ENCODE measurements at regions not wholly inside any gene's neighbourhood (a gene's known extent, or its start where the extent isn't known, plus 50 kb on each side); places are given as distances from the start of the nearest gene placed in this dataset.

DNA sequence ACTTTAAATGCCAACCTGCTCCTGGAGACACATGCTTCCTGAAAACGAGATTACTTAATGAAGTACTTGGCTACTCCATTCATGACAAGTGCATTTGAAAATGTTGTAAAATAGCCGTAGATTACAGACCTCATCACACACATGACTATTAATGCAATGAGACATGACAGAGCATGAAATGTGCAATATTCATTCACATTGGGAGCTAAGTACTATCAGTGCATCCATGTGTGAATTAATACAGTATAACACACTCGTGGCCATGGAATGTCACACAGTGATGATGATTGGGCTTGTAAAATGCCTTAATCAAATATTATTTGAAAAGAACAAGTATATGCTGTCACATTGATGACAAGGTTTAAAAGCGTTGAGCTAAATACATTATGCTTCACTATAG, 407.0 kb downstream of the AMY1C start:
- TF ChIP-seq POLR2AphosphoS5 (IDR thresholded peaks at IDR 0.05; ENCODE audit: low read depth, low read length) (no peak), SIN3A (IDR thresholded peaks at IDR 0.05; ENCODE audit: borderline replicate concordance, insufficient read depth, low read length) (no peak), TAF1 (IDR thresholded peaks at IDR 0.05; ENCODE audit: borderline replicate concordance, insufficient read depth, low read length) (no peak), FOXP2 (optimal IDR thresholded peaks at IDR 0.05; ENCODE audit: borderline replicate concordance, extremely low read depth, extremely low read length, insufficient read depth) (no peak)
- TF ChIP-seq, protein P1, sequence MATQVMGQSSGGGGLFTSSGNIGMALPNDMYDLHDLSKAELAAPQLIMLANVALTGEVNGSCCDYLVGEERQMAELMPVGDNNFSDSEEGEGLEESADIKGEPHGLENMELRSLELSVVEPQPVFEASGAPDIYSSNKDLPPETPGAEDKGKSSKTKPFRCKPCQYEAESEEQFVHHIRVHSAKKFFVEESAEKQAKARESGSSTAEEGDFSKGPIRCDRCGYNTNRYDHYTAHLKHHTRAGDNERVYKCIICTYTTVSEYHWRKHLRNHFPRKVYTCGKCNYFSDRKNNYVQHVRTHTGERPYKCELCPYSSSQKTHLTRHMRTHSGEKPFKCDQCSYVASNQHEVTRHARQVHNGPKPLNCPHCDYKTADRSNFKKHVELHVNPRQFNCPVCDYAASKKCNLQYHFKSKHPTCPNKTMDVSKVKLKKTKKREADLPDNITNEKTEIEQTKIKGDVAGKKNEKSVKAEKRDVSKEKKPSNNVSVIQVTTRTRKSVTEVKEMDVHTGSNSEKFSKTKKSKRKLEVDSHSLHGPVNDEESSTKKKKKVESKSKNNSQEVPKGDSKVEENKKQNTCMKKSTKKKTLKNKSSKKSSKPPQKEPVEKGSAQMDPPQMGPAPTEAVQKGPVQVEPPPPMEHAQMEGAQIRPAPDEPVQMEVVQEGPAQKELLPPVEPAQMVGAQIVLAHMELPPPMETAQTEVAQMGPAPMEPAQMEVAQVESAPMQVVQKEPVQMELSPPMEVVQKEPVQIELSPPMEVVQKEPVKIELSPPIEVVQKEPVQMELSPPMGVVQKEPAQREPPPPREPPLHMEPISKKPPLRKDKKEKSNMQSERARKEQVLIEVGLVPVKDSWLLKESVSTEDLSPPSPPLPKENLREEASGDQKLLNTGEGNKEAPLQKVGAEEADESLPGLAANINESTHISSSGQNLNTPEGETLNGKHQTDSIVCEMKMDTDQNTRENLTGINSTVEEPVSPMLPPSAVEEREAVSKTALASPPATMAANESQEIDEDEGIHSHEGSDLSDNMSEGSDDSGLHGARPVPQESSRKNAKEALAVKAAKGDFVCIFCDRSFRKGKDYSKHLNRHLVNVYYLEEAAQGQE (IDR thresholded peaks at IDR 0.05; ENCODE audit: insufficient read depth in 1 of 2, low read depth in 2 of 2, low read length in 2 of 2), result no peak

DNA sequence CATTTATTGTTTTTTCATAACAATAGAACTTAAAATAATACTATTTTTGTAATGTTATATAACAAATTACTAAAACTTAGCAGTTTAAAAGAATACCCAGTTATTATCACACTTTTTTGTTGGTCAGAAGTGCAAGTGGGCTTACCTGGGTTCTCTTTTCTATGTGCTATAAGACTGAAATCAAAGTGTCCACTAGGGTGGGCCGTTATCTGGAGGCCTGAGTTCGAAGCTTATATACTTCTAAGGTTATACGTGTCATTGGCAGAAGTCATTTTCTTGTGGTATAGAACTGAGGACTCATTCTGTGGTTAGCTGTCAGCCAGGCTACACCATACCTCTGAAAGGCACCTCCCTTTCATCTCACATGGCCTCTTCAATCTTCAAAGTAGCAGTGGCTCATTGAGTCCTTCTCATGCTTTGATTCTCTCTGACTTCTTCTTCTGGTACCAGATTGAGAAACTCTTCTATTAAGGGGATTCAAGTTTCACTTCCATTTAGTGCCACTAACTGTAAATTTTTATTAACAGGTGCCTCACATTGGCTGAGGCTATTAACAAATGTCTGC, 414.3 kb downstream of the AMY1C start:
- no peak for TF ChIP-seq TAF1 (IDR thresholded peaks at IDR 0.05; ENCODE audit: borderline replicate concordance, insufficient read depth, low read length)
- TF ChIP-seq POLR2AphosphoS5 (IDR thresholded peaks at IDR 0.05; ENCODE audit: low read depth, low read length), result no peak
- TF ChIP-seq SIN3A (IDR thresholded peaks at IDR 0.05; ENCODE audit: borderline replicate concordance, insufficient read depth, low read length), result no peak
- TF ChIP-seq, protein P1 (IDR thresholded peaks at IDR 0.05; ENCODE audit: insufficient read depth in 1 of 2, low read depth in 2 of 2, low read length in 2 of 2), result no peak
- no peak for TF ChIP-seq FOXP2 (optimal IDR thresholded peaks at IDR 0.05; ENCODE audit: borderline replicate concordance, extremely low read depth, extremely low read length, insufficient read depth)

DNA sequence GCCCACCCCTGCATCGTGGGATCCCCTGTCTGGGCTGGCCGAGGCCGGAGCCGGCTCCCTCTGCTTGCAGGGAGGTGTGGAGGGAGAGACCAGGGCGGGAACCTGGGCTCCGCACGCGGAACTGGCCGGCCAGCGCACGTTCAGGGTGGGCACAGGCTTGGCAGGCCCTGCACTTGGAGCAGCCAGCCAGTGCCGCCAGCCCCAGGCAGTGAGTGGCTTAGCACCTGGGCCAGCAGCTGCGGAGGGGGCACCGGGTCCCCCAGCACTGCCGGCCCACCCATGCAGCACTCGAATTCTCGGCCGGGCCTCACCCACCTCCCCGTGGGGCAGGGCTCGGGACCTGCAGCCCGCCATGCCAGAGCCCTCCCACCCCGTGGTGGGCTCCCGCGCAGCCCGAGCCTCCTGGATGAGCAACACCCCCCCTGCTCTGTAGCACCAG, 422.6 kb downstream of the AMY1C start:
- TF ChIP-seq SIN3A (IDR thresholded peaks at IDR 0.05; ENCODE audit: borderline replicate concordance, insufficient read depth, low read length) (no peak), FOXP2 (optimal IDR thresholded peaks at IDR 0.05; ENCODE audit: borderline replicate concordance, extremely low read depth, extremely low read length, insufficient read depth) (no peak), TAF1 (IDR thresholded peaks at IDR 0.05; ENCODE audit: borderline replicate concordance, insufficient read depth, low read length) (no peak), POLR2AphosphoS5 (IDR thresholded peaks at IDR 0.05; ENCODE audit: low read depth, low read length) (no peak)

DNA sequence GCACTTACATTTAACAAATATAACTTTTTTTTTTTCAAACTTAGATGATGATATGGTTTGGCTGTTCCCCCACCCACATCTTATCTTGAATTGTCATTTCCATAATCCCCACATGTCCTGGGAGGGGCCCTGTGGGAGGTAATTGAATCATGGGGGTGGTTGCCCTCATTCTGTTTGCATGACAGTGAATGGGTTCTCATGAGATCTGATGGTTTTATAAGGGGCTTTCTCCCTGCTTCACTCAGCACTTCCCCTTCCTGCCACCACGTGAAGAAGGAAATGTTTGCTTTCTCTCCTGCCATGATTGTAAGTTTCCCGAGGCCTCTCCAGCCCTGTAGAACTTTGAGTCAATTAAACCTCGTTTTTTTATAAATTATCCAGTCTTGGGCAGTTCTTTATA, 432.6 kb downstream of the AMY1C start:
- TF ChIP-seq, protein P1 (IDR thresholded peaks at IDR 0.05; ENCODE audit: insufficient read depth in 1 of 2, low read depth in 2 of 2, low read length in 2 of 2), result no peak
- TF ChIP-seq SIN3A (IDR thresholded peaks at IDR 0.05; ENCODE audit: borderline replicate concordance, insufficient read depth, low read length) (no peak), POLR2AphosphoS5 (IDR thresholded peaks at IDR 0.05; ENCODE audit: low read depth, low read length) (no peak), FOXP2 (optimal IDR thresholded peaks at IDR 0.05; ENCODE audit: borderline replicate concordance, extremely low read depth, extremely low read length, insufficient read depth) (no peak), TAF1 (IDR thresholded peaks at IDR 0.05; ENCODE audit: borderline replicate concordance, insufficient read depth, low read length) (no peak)

DNA sequence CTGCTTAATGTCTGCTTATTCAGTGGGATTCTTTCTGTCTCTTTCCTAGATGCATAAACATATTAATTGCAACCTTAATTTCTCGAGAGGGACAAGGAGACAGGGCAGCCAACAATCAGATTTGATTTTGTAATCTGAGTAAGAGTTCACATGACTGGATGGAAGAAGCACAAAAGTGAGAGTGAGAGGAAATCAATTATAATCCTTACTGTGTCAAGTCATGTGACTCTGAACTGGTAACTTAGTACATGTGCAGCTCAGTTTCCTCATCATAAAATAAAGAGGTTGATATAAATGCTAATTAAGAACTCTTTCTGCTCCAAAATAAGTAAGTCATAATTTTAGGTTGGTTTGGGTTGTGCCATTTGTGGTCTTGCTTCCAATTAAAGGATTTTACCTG, 439.5 kb downstream of the AMY1C start:
- TF ChIP-seq POLR2AphosphoS5 (IDR thresholded peaks at IDR 0.05; ENCODE audit: low read depth, low read length) (no peak), FOXP2 (optimal IDR thresholded peaks at IDR 0.05; ENCODE audit: borderline replicate concordance, extremely low read depth, extremely low read length, insufficient read depth) (no peak)

DNA sequence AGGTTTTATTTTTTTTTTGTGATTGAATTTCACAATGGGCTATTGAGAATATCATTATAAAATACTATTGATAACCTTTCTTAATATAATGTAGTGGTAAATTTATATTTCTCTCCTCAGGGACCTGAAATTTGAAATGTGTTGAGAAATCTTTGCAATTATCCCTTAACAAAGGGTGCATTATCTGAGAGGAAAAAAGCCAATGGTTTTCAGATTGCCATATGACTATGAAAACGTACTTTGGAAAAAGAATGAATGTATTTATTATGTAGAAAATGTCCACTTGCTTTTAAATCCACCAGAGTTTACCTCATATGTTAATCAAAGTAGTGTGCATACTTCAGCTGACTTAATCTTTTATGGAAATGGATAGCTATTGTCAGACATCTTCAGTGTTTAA, 441.1 kb downstream of the AMY1C start:
- TF ChIP-seq POLR2AphosphoS5 (IDR thresholded peaks at IDR 0.05; ENCODE audit: low read depth, low read length) (no peak), TAF1 (IDR thresholded peaks at IDR 0.05; ENCODE audit: borderline replicate concordance, insufficient read depth, low read length) (no peak), FOXP2 (optimal IDR thresholded peaks at IDR 0.05; ENCODE audit: borderline replicate concordance, extremely low read depth, extremely low read length, insufficient read depth) (no peak), SIN3A (IDR thresholded peaks at IDR 0.05; ENCODE audit: borderline replicate concordance, insufficient read depth, low read length) (no peak)
- TF ChIP-seq, protein P1 (IDR thresholded peaks at IDR 0.05; ENCODE audit: insufficient read depth in 1 of 2, low read depth in 2 of 2, low read length in 2 of 2), result no peak
